WTC11 (cell line): ENCODE measurements at regions not wholly inside any gene's neighbourhood (a gene's known extent, or its start where the extent isn't known, plus 50 kb on each side); places are given as distances from the start of the nearest gene placed in this dataset.

Source experiments
- ATAC-seq: fragments of 200-7000 bp; cut with Tn5 transposase; 2 replicates; pipeline ENCODE4 v1.10.0; 2021; ENCODE audit warnings: mild to moderate bottlenecking, moderate library complexity
- CTCF ChIA-PET: fragments of 300-600 bp; sonication (Branson Sonifier 250); formaldehyde crosslinking; loops from one replicate; lab custom pipeline; 2021; ENCODE audit warnings: antibody characterized with exemption; lab: Charles Lee
- POLR2A ChIA-PET: fragments of 350-600 bp; sonication (Branson Sonifier 250); formaldehyde crosslinking; loops from one replicate; lab custom pipeline; 2021; ENCODE audit warnings: antibody characterized with exemption; lab: Charles Lee
- DNase-seq: peaks from one replicate; pipeline ENCODE4 v3.0.0; 2021; ENCODE audit warnings: low spot score
- H3K27ac Mint-ChIP-seq: 2 replicates; pipeline ENCODE4 v1.8.0; 2021; ENCODE audit warnings: mixed read lengths
- H3K27me3 Mint-ChIP-seq: 2 replicates; pipeline ENCODE4 v1.8.0; 2021; ENCODE audit warnings: low read depth, mild to moderate bottlenecking, moderate library complexity, mixed read lengths
- H3K36me3 Mint-ChIP-seq: 2 replicates; pipeline ENCODE4 v1.8.0; 2021; ENCODE audit warnings: mixed read lengths
- H3K4me1 Mint-ChIP-seq: 2 replicates; pipeline ENCODE4 v1.8.0; 2022; ENCODE audit warnings: mixed read lengths
- H3K4me3 Mint-ChIP-seq: 2 replicates; pipeline ENCODE4 v1.8.0; 2021; ENCODE audit warnings: mild to moderate bottlenecking, moderate library complexity, mixed read lengths
- H3K9me3 Mint-ChIP-seq: 2 replicates; pipeline ENCODE4 v1.8.0; 2021; ENCODE audit warnings: mixed read lengths
- ATF1 ChIP-seq: sonication (generic); formaldehyde crosslinking; IDR thresholded peaks from 2 replicates; pipeline ENCODE4 v1.8.1; 2023; ENCODE audit warnings: mild to moderate bottlenecking, moderate library complexity, missing genetic modification reagents
- GTF2I ChIP-seq: fragments of 250-450 bp; sonication (Bioruptor Pico); conservative IDR thresholded peaks from 2 replicates; pipeline ENCODE4 v1.4.0; 2021; ENCODE audit warnings: mild to moderate bottlenecking
- NR2C2 ChIP-seq: sonication (generic); formaldehyde crosslinking; IDR thresholded peaks from 2 replicates; pipeline ENCODE4 v1.8.0; 2022; ENCODE audit warnings: mild to moderate bottlenecking, missing genetic modification reagents
- NR3C1 ChIP-seq: sonication (generic); formaldehyde crosslinking; conservative IDR thresholded peaks from 2 replicates; pipeline ENCODE4 v1.8.1; 2023; ENCODE audit warnings: low read depth, mild to moderate bottlenecking, missing genetic modification reagents
- TCF7 ChIP-seq: sonication (generic); formaldehyde crosslinking; IDR thresholded peaks from 2 replicates; pipeline ENCODE4 v1.8.0; 2022; ENCODE audit warnings: mild to moderate bottlenecking, low read depth, missing genetic modification reagents, moderate library complexity
- TEAD1 ChIP-seq: sonication (generic); formaldehyde crosslinking; IDR thresholded peaks from 2 replicates; pipeline ENCODE4 v1.8.0; 2022; ENCODE audit warnings: mild to moderate bottlenecking, missing genetic modification reagents
- ZNF121 ChIP-seq: sonication (generic); formaldehyde crosslinking; IDR thresholded peaks from 2 replicates; pipeline ENCODE4 v1.8.0; 2023; ENCODE audit warnings: missing genetic modification reagents
- TF ChIP-seq, protein P1 (sequence below): sonication (generic); formaldehyde crosslinking; IDR thresholded peaks from 2 replicates; pipeline ENCODE4 v1.8.1; 2022; ENCODE audit warnings: low read depth, mild to moderate bottlenecking, moderate library complexity, missing genetic modification reagents, borderline replicate concordance
- TF ChIP-seq, protein P2 (sequence below): sonication (generic); formaldehyde crosslinking; conservative IDR thresholded peaks from 2 replicates; pipeline ENCODE4 v1.8.1; 2022; ENCODE audit warnings: mild to moderate bottlenecking, missing genetic modification reagents
- TF ChIP-seq, protein P3 (sequence below): fragments of 250-450 bp; sonication (Bioruptor Pico); IDR thresholded peaks from 2 replicates; pipeline ENCODE4 v1.9.0; 2021; ENCODE audit warnings: mild to moderate bottlenecking
- TF ChIP-seq, protein P4 (sequence below): sonication (generic); formaldehyde crosslinking; IDR thresholded peaks from 2 replicates; pipeline ENCODE4 v1.8.1; 2023; ENCODE audit warnings: mild to moderate bottlenecking, missing genetic modification reagents, borderline replicate concordance
- TF ChIP-seq, protein P5 (sequence below): sonication (generic); formaldehyde crosslinking; IDR thresholded peaks from 2 replicates; pipeline ENCODE4 v1.8.0; 2023; ENCODE audit warnings: missing genetic modification reagents
- TF ChIP-seq, protein P6 (sequence below): sonication (generic); formaldehyde crosslinking; IDR thresholded peaks from 2 replicates; pipeline ENCODE4 v1.8.0; 2022; ENCODE audit warnings: mild to moderate bottlenecking, missing genetic modification reagents
- TF ChIP-seq, protein P7 (sequence below): sonication (generic); formaldehyde crosslinking; IDR thresholded peaks from 2 replicates; pipeline ENCODE4 v1.8.0; 2022; ENCODE audit warnings: missing genetic modification reagents

DNA sequence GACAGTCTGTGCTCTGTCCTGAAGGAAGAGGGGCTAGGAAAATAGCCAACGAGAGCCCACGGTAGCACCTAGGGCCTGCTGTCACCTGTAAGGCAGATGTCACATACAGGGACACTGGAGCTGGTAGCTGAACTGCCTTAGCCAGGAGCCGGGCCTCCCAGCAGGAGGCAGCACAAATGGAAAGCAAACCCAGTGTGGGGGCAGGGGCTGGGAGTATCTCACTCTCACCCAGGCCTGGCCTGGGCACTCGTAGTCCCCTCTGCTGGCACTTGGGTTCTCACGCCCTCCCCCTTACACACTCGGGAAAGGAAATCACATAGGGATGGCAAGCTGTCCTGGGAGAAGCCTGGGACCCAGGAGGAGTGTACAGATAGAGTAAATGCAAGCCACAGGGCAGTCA lies 173.1 kb upstream of the CHRNA7 start:
- POLR2A ChIA-PET = no interaction called here
- TF ChIP-seq NR3C1 (CRISPR knock-in tag) = no peak
- TF ChIP-seq, protein P1, sequence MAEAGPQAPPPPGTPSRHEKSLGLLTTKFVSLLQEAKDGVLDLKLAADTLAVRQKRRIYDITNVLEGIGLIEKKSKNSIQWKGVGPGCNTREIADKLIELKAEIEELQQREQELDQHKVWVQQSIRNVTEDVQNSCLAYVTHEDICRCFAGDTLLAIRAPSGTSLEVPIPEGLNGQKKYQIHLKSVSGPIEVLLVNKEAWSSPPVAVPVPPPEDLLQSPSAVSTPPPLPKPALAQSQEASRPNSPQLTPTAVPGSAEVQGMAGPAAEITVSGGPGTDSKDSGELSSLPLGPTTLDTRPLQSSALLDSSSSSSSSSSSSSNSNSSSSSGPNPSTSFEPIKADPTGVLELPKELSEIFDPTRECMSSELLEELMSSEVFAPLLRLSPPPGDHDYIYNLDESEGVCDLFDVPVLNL (CRISPR knock-in tag) = no peak
- TF ChIP-seq, protein P2, sequence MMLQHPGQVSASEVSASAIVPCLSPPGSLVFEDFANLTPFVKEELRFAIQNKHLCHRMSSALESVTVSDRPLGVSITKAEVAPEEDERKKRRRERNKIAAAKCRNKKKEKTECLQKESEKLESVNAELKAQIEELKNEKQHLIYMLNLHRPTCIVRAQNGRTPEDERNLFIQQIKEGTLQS (CRISPR knock-in tag) = no peak
- TF ChIP-seq, protein P3, sequence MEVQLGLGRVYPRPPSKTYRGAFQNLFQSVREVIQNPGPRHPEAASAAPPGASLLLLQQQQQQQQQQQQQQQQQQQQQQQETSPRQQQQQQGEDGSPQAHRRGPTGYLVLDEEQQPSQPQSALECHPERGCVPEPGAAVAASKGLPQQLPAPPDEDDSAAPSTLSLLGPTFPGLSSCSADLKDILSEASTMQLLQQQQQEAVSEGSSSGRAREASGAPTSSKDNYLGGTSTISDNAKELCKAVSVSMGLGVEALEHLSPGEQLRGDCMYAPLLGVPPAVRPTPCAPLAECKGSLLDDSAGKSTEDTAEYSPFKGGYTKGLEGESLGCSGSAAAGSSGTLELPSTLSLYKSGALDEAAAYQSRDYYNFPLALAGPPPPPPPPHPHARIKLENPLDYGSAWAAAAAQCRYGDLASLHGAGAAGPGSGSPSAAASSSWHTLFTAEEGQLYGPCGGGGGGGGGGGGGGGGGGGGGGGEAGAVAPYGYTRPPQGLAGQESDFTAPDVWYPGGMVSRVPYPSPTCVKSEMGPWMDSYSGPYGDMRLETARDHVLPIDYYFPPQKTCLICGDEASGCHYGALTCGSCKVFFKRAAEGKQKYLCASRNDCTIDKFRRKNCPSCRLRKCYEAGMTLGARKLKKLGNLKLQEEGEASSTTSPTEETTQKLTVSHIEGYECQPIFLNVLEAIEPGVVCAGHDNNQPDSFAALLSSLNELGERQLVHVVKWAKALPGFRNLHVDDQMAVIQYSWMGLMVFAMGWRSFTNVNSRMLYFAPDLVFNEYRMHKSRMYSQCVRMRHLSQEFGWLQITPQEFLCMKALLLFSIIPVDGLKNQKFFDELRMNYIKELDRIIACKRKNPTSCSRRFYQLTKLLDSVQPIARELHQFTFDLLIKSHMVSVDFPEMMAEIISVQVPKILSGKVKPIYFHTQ (CRISPR knock-in tag) = no peak
- no peak for TF ChIP-seq ATF1 (CRISPR knock-in tag)
- TF ChIP-seq NR2C2 (CRISPR knock-in tag) = no peak
- TF ChIP-seq, protein P4, sequence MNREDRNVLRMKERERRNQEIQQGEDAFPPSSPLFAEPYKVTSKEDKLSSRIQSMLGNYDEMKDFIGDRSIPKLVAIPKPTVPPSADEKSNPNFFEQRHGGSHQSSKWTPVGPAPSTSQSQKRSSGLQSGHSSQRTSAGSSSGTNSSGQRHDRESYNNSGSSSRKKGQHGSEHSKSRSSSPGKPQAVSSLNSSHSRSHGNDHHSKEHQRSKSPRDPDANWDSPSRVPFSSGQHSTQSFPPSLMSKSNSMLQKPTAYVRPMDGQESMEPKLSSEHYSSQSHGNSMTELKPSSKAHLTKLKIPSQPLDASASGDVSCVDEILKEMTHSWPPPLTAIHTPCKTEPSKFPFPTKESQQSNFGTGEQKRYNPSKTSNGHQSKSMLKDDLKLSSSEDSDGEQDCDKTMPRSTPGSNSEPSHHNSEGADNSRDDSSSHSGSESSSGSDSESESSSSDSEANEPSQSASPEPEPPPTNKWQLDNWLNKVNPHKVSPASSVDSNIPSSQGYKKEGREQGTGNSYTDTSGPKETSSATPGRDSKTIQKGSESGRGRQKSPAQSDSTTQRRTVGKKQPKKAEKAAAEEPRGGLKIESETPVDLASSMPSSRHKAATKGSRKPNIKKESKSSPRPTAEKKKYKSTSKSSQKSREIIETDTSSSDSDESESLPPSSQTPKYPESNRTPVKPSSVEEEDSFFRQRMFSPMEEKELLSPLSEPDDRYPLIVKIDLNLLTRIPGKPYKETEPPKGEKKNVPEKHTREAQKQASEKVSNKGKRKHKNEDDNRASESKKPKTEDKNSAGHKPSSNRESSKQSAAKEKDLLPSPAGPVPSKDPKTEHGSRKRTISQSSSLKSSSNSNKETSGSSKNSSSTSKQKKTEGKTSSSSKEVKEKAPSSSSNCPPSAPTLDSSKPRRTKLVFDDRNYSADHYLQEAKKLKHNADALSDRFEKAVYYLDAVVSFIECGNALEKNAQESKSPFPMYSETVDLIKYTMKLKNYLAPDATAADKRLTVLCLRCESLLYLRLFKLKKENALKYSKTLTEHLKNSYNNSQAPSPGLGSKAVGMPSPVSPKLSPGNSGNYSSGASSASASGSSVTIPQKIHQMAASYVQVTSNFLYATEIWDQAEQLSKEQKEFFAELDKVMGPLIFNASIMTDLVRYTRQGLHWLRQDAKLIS (CRISPR knock-in tag) = no peak
- TF ChIP-seq, protein P5, sequence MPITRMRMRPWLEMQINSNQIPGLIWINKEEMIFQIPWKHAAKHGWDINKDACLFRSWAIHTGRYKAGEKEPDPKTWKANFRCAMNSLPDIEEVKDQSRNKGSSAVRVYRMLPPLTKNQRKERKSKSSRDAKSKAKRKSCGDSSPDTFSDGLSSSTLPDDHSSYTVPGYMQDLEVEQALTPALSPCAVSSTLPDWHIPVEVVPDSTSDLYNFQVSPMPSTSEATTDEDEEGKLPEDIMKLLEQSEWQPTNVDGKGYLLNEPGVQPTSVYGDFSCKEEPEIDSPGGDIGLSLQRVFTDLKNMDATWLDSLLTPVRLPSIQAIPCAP (CRISPR knock-in tag) = no peak
- no peak for TF ChIP-seq GTF2I (CRISPR knock-in tag)
- Mint-ChIP-seq H3K27me3 (no peaks in the 10 kb centered on the region), H3K36me3 (peaks cover 2% of the 10 kb centered on the region), H3K4me3 (no peak overlapping the region), H3K27ac (no peak overlapping the region), H3K9me3 (peaks cover 17% of the 10 kb centered on the region), H3K4me1 (peaks cover 19% of the 10 kb centered on the region)
- DNase-seq = peak; percentile 44
- ATAC-seq = peak; percentile 80
- CTCF ChIA-PET = interaction anchor here (0.9 to 1.7 kb wide), 4 partner anchors 11 to 120 kb away, joined by 3 to 12 read pairs (median 6); no protein-coding TSS in a partner anchor

DNA sequence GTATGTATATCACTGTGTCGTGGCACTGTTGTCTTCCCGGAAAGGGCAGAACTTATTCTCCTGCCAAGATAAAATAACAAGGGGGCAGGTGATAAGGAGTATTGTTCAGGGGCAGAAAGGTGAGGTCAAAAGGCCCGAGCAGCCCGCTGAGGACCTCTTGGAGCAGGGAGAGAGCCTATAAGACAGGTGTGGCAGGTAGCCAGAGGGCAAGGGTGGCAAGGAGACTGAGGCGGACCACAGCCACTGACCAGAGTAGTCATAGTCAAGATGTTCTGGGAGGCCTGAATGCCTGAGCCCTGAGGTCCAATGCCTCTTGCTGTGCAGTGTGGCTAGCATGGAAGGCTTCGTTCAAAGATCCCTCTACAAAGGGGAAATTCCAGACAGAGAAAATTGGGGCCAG lies 172.3 kb upstream of the CHRNA7 start:
- TF ChIP-seq ZNF121 (CRISPR knock-in tag) (no peak), TCF7 (CRISPR knock-in tag) (no peak), GTF2I (CRISPR knock-in tag) (no peak), TEAD1 (CRISPR knock-in tag) (no peak), NR3C1 (CRISPR knock-in tag) (no peak)
- TF ChIP-seq, protein P6, sequence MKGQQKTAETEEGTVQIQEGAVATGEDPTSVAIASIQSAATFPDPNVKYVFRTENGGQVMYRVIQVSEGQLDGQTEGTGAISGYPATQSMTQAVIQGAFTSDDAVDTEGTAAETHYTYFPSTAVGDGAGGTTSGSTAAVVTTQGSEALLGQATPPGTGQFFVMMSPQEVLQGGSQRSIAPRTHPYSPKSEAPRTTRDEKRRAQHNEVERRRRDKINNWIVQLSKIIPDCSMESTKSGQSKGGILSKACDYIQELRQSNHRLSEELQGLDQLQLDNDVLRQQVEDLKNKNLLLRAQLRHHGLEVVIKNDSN (CRISPR knock-in tag) = no peak
- TF ChIP-seq, protein P7, sequence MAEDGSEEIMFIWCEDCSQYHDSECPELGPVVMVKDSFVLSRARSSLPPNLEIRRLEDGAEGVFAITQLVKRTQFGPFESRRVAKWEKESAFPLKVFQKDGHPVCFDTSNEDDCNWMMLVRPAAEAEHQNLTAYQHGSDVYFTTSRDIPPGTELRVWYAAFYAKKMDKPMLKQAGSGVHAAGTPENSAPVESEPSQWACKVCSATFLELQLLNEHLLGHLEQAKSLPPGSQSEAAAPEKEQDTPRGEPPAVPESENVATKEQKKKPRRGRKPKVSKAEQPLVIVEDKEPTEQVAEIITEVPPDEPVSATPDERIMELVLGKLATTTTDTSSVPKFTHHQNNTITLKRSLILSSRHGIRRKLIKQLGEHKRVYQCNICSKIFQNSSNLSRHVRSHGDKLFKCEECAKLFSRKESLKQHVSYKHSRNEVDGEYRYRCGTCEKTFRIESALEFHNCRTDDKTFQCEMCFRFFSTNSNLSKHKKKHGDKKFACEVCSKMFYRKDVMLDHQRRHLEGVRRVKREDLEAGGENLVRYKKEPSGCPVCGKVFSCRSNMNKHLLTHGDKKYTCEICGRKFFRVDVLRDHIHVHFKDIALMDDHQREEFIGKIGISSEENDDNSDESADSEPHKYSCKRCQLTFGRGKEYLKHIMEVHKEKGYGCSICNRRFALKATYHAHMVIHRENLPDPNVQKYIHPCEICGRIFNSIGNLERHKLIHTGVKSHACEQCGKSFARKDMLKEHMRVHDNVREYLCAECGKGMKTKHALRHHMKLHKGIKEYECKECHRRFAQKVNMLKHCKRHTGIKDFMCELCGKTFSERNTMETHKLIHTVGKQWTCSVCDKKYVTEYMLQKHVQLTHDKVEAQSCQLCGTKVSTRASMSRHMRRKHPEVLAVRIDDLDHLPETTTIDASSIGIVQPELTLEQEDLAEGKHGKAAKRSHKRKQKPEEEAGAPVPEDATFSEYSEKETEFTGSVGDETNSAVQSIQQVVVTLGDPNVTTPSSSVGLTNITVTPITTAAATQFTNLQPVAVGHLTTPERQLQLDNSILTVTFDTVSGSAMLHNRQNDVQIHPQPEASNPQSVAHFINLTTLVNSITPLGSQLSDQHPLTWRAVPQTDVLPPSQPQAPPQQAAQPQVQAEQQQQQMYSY (CRISPR knock-in tag) = no peak
- no peak overlapping the region for H3K27ac Mint-ChIP-seq
- peaks cover 10% of the 10 kb centered on the region for H3K36me3 Mint-ChIP-seq
- DNase-seq (no peak), ATAC-seq (no peak)
- POLR2A ChIA-PET = no interaction called here
- peaks cover 25% of the 10 kb centered on the region for H3K9me3 Mint-ChIP-seq
- H3K4me3 Mint-ChIP-seq = no peak overlapping the region
- peaks cover 21% of the 10 kb centered on the region for H3K4me1 Mint-ChIP-seq
- H3K27me3 Mint-ChIP-seq = no peaks in the 10 kb centered on the region
- CTCF ChIA-PET = no interaction called here
